Mucosa of rectum (tissue), 2 donors: ENCODE measurements at regions not wholly inside any gene's neighbourhood (a gene's known extent, or its start where the extent isn't known, plus 50 kb on each side); places are given as distances from the start of the nearest gene placed in this dataset.

Experiments used
- H3K27ac ChIP-seq, 2 donors: one replicate each; pipeline ENCODE4 v1.7.0; 2013; ENCODE audit warnings: inconsistent platforms in 2 of 2, low read depth in 2 of 2, low read length in 2 of 2
- H3K27me3 ChIP-seq, 2 donors: one replicate each; pipeline ENCODE4 v1.7.0; 2013; ENCODE audit warnings: low read length in 2 of 2; ENCODE audit not compliant: control insufficient read depth in 2 of 2, insufficient read depth in 2 of 2
- H3K36me3 ChIP-seq, 2 donors: one replicate each; pipeline ENCODE4 v1.7.0; 2013; ENCODE audit warnings: low read length in 2 of 2; ENCODE audit not compliant: control insufficient read depth in 2 of 2, insufficient read depth in 2 of 2
- H3K4me1 ChIP-seq, 2 donors: one replicate each; pipeline ENCODE4 v1.7.0; 2013; ENCODE audit warnings: low read length in 2 of 2, mild to moderate bottlenecking in 1 of 2; ENCODE audit not compliant: control insufficient read depth in 2 of 2, insufficient read depth in 2 of 2
- H3K4me3 ChIP-seq, 2 donors: one replicate each; pipeline ENCODE4 v1.7.0; 2013; ENCODE audit warnings: low read length in 2 of 2
- H3K9ac ChIP-seq, 2 donors: one replicate each; pipeline ENCODE4 v1.7.0; 2013; ENCODE audit warnings: low read length in 2 of 2, low read depth in 1 of 2, mild to moderate bottlenecking in 1 of 2
- H3K9me3 ChIP-seq, 2 donors: one replicate each; pipeline ENCODE4 v1.7.0; 2013; ENCODE audit warnings: low read length in 2 of 2; ENCODE audit not compliant: control insufficient read depth in 2 of 2
- donor health status: healthy.
- donor health status: Normal muscosa, but diverticular disease.

GRCh38 chr7:131904760-131905327 lies 348.4 kb upstream of the PODXL start:
- no peak overlapping the region for H3K4me3 ChIP-seq
- H3K27ac ChIP-seq, result no peak overlapping the region
- no peak overlapping the region for H3K9ac ChIP-seq
- peaks cover 0 to 3% of the 10 kb centered on the region in 2 donors for H3K27me3 ChIP-seq
- H3K9me3 ChIP-seq, result no peaks in the 10 kb centered on the region
- H3K36me3 ChIP-seq, result no peaks in the 10 kb centered on the region
- H3K4me1 ChIP-seq, result no peaks in the 10 kb centered on the region

DNA sequence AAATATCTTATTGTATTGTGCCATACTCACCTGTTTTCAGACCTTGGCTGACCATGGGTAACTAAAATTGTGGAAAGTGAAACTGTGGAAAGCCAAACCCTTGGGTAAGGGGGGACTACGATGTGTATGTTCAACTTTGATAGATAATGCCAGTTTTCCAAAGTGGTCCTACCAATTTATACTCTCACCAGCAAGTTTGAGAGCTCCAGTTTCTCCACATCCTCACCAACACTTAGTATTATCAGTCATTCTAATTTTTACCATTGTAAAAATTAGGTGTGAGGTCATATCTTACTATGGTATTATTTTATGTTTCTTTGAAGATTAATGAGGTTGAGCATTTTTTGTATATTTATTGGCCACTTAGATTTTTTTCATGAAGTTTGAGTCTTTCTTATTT lies 346.9 kb upstream of the PODXL start:
- Histone ChIP-seq H3K4me1 (no peaks in the 10 kb centered on the region), H3K4me3 (no peak overlapping the region), H3K27ac (no peak overlapping the region), H3K27me3 (no peaks in the 10 kb centered on the region), H3K9ac (no peak overlapping the region), H3K36me3 (no peaks in the 10 kb centered on the region), H3K9me3 (no peaks in the 10 kb centered on the region)

GRCh38 chr7:131900785-131901287 lies 344.4 kb upstream of the PODXL start:
- Histone ChIP-seq H3K4me1 (peaks cover 0 to 3% of the 10 kb centered on the region in 2 donors), H3K36me3 (no peaks in the 10 kb centered on the region), H3K27me3 (no peaks in the 10 kb centered on the region), H3K4me3 (no peak overlapping the region), H3K9ac (no peak overlapping the region), H3K9me3 (no peaks in the 10 kb centered on the region), H3K27ac (no peak overlapping the region)

DNA sequence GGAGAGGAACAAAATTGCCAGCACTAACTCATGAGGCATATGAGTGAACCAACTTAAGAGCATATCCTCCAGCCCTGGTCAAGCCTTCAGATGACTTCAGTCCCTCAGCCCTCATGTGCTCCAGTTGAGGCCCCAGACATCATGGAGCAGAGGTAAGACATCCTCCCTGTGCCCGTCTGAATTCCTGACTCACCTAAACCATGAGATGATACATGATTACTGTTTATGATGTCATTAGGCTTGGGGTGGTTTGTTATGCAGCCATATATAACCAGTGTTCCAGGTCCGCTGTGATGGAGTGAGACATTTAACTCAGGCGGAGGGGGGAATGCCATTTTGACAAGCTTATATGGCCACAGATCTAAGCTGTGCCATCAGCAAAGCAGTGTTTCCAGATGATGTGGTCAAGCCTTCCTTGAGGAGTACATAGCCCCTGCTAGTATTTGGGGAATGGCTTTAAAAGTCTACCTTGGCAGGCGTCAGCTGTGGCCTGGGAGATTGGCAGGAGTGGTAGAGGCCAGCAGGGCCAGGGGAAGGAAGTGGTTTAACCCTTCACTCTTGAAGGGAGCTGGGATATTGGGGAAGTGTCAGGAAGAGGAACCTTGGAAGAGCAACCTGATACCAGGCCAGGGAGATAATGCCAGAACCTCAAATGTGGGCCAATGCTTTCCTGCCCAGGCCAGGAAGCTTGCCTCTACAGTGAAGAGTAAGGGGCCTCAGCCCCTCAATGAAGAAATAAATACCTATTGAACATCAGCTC lies 343.0 kb upstream of the PODXL start:
- Histone ChIP-seq H3K4me1 (peaks cover 0 to 3% of the 10 kb centered on the region in 2 donors), H3K27me3 (no peaks in the 10 kb centered on the region), H3K4me3 (no peak overlapping the region), H3K36me3 (no peaks in the 10 kb centered on the region), H3K9ac (no peak overlapping the region), H3K9me3 (no peaks in the 10 kb centered on the region), H3K27ac (no peak overlapping the region)

GRCh38 chr7:131898418-131898817 lies 342.0 kb upstream of the PODXL start:
- H3K9me3 ChIP-seq, result no peaks in the 10 kb centered on the region
- no peaks in the 10 kb centered on the region for H3K36me3 ChIP-seq
- H3K27me3 ChIP-seq, result no peaks in the 10 kb centered on the region
- H3K4me3 ChIP-seq, result no peak overlapping the region
- peaks cover 0 to 3% of the 10 kb centered on the region in 2 donors for H3K4me1 ChIP-seq
- no peak overlapping the region for H3K27ac ChIP-seq
- H3K9ac ChIP-seq, result no peak overlapping the region

DNA sequence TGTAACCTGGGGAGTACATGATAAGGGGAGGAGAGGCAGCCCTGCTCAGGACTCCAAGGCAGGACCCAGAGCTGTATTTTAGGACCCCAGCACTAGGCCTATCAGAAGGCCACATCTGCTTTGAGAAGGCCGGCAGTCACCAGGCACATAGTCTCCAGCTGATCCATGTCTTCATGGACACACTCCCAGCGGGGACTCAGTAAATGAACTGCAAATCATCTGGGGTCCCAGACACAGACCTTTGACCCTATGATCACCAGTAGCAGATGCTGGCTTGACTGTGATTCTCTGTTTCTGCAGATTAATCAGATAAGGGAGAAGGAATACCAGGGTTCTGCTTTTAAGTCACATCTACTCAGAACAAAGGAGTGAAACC lies 341.4 kb upstream of the PODXL start:
- H3K27me3 ChIP-seq, result no peaks in the 10 kb centered on the region
- peaks cover 0 to 3% of the 10 kb centered on the region in 2 donors for H3K4me1 ChIP-seq
- H3K9me3 ChIP-seq, result no peaks in the 10 kb centered on the region
- no peak overlapping the region for H3K27ac ChIP-seq
- H3K4me3 ChIP-seq, result no peak overlapping the region
- H3K9ac ChIP-seq, result no peak overlapping the region
- H3K36me3 ChIP-seq, result no peaks in the 10 kb centered on the region

- Histone ChIP-seq H3K4me1 (peaks cover 0 to 3% of the 10 kb centered on the region in 2 donors), H3K27me3 (no peaks in the 10 kb centered on the region), H3K27ac (no peak overlapping the region), H3K36me3 (no peaks in the 10 kb centered on the region), H3K9ac (no peak overlapping the region), H3K4me3 (no peak overlapping the region), H3K9me3 (no peaks in the 10 kb centered on the region)
These were observed 340.8 kb upstream of the PODXL start for GRCh38 chr7:131897016-131897789.

- peaks cover 0 to 2% of the 10 kb centered on the region in 2 donors for H3K27me3 ChIP-seq
- no peaks in the 10 kb centered on the region for H3K36me3 ChIP-seq
- H3K27ac ChIP-seq, result no peak overlapping the region
- H3K9me3 ChIP-seq, result no peaks in the 10 kb centered on the region
- H3K4me1 ChIP-seq, result peaks cover 0 to 3% of the 10 kb centered on the region in 2 donors
- no peak overlapping the region for H3K4me3 ChIP-seq
- no peak overlapping the region for H3K9ac ChIP-seq
These were observed 339.9 kb upstream of the PODXL start for GRCh38 chr7:131896165-131896863.

DNA sequence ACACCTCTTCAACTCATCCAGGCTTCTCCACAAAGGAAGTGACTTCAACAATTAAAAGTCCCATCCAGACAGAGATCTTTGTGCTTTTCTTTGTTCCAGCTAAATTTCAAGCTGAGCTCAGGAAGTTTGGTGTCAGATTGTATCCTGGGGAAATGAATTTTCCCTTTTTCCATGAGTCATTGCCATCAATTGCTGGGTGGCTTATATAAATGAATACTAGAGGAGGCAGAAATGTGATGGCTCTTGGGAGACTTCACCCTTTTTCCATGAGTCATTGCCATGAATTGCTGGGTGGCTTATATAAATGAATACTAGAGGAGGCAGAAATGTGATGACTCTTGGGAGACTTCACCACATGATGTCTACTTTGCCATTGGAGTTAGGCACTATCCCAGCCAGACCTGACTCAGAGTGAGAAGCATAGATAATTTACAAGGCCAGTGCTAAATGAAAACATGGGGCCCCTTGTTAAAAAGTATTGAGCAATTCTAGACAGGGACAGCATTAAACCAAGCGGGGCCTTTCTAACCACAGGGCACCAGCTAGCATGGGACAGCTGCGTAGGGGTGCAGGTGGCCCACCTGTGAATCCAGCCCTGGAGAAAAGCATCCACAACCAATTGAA lies 339.2 kb upstream of the PODXL start:
- H3K4me1 ChIP-seq, result peaks cover 0 to 3% of the 10 kb centered on the region in 2 donors
- H3K9ac ChIP-seq, result no peak overlapping the region
- no peaks in the 10 kb centered on the region for H3K36me3 ChIP-seq
- H3K27me3 ChIP-seq, result peaks cover 0 to 2% of the 10 kb centered on the region in 2 donors
- H3K9me3 ChIP-seq, result no peaks in the 10 kb centered on the region
- no peak overlapping the region for H3K4me3 ChIP-seq
- no peak overlapping the region for H3K27ac ChIP-seq
